CD8-positive, alpha-beta memory T cell (primary cell): ENCODE measurements at regions not wholly inside any gene's neighbourhood (a gene's known extent, or its start where the extent isn't known, plus 50 kb on each side); places are given as distances from the start of the nearest gene placed in this dataset.

Experiments
- CTCF ChIA-PET: fragments of 350-600 bp; sonication (Branson Sonifier 250); formaldehyde crosslinking; loops from one replicate; lab custom pipeline; 2021; ENCODE audit warnings: antibody characterized with exemption; lab: Charles Lee
- POLR2A ChIA-PET: fragments of 350-600 bp; sonication (Branson Sonifier 250); formaldehyde crosslinking; loops from one replicate; lab custom pipeline; 2021; ENCODE audit warnings: antibody characterized with exemption; lab: Charles Lee
- DNase-seq, 5 donors: peaks; one replicate each; pipeline versions ENCODE4 v3.0.0 to v3.0.0-alpha.2; 2020 to 2022; ENCODE audit warnings: mixed read lengths in 1 of 5
- H3K27ac ChIP-seq: one replicate; pipeline ENCODE4 v1.7.0; 2013; ENCODE audit warnings: low read depth, mild to moderate bottlenecking, low read length, moderate library complexity
- H3K27me3 ChIP-seq: 2 replicates; pipeline ENCODE4 v1.7.0; 2013; ENCODE audit warnings: low read length, mild to moderate bottlenecking; ENCODE audit not compliant: insufficient read depth, poor library complexity, severe bottlenecking
- H3K36me3 ChIP-seq: 2 replicates; pipeline ENCODE4 v1.7.0; 2013; ENCODE audit warnings: mild to moderate bottlenecking, low read length, moderate library complexity; ENCODE audit not compliant: insufficient read depth
- H3K4me1 ChIP-seq: 2 replicates; pipeline ENCODE4 v1.7.0; 2013; ENCODE audit warnings: mild to moderate bottlenecking, low read length, moderate library complexity; ENCODE audit not compliant: insufficient read depth
- H3K4me3 ChIP-seq: 2 replicates; pipeline ENCODE4 v1.7.0; 2013; ENCODE audit warnings: mild to moderate bottlenecking, low read length
- H3K9me3 ChIP-seq: 2 replicates; pipeline ENCODE4 v1.7.0; 2013; ENCODE audit warnings: mild to moderate bottlenecking, low read length
- H3K27ac Mint-ChIP-seq, 8 donors: one replicate each; pipeline ENCODE4 v1.8.0; 2020 to 2021; ENCODE audit warnings: mixed read lengths in 8 of 8, mild to moderate bottlenecking in 6 of 8, inconsistent platforms in 3 of 8, moderate library complexity in 3 of 8
- H3K27me3 Mint-ChIP-seq, 2 donors: one replicate each; pipeline ENCODE4 v1.8.0; 2020 to 2021; ENCODE audit warnings: mixed read lengths in 2 of 2, mild to moderate bottlenecking in 1 of 2, moderate library complexity in 1 of 2
- H3K36me3 Mint-ChIP-seq, 3 donors: one replicate each; pipeline ENCODE4 v1.8.0; 2020 to 2021; ENCODE audit warnings: mixed read lengths in 3 of 3, inconsistent platforms in 1 of 3, mild to moderate bottlenecking in 1 of 3
- H3K4me1 Mint-ChIP-seq, 3 donors: one replicate each; pipeline ENCODE4 v1.8.0; 2020 to 2021; ENCODE audit warnings: mixed read lengths in 3 of 3, inconsistent platforms in 1 of 3, mild to moderate bottlenecking in 1 of 3
- H3K4me3 Mint-ChIP-seq, 7 donors: one replicate each; pipeline ENCODE4 v1.8.0; 2020 to 2021; ENCODE audit warnings: mixed read lengths in 7 of 7, mild to moderate bottlenecking in 6 of 7, moderate library complexity in 4 of 7, inconsistent platforms in 2 of 7
- H3K9me3 Mint-ChIP-seq, 5 donors: one replicate each; pipeline ENCODE4 v1.8.0; 2020 to 2022; ENCODE audit warnings: mixed read lengths in 5 of 5, mild to moderate bottlenecking in 3 of 5, moderate library complexity in 2 of 5, inconsistent platforms in 1 of 5

GRCh38 chr5:159727167-159727566 lies 189.1 kb upstream of the ADRA1B start:
- no peaks in the 10 kb centered on the region for H3K27me3 ChIP-seq
- H3K9me3 Mint-ChIP-seq: no peaks in the 10 kb centered on the region
- POLR2A ChIA-PET: no interaction called here
- H3K27me3 Mint-ChIP-seq: peaks cover 29 to 42% of the 10 kb centered on the region in 2 donors
- no peak overlapping the region for H3K27ac ChIP-seq
- no peaks in the 10 kb centered on the region for H3K9me3 ChIP-seq
- DNase-seq: no peak
- H3K36me3 ChIP-seq: no peaks in the 10 kb centered on the region
- no peak overlapping the region for H3K27ac Mint-ChIP-seq
- no peaks in the 10 kb centered on the region for H3K36me3 Mint-ChIP-seq
- peaks cover 0 to 2% (median 1%) of the 10 kb centered on the region in 3 donors for H3K4me1 Mint-ChIP-seq
- H3K4me3 ChIP-seq: no peak overlapping the region
- no peak overlapping the region for H3K4me3 Mint-ChIP-seq
- H3K4me1 ChIP-seq: peaks cover under 1% of the 10 kb centered on the region
- CTCF ChIA-PET: no interaction called here

- H3K4me1 Mint-ChIP-seq: peaks cover 0 to 12% (median 12%) of the 10 kb centered on the region in 3 donors
- ChIA-PET POLR2A (no interaction called here), CTCF (no interaction called here)
- H3K27me3 Mint-ChIP-seq: peaks cover 24 to 42% of the 10 kb centered on the region in 2 donors
- no peaks in the 10 kb centered on the region for H3K27me3 ChIP-seq
- H3K9me3 ChIP-seq: no peaks in the 10 kb centered on the region
- H3K27ac Mint-ChIP-seq: no peak overlapping the region
- peaks cover 4% of the 10 kb centered on the region for H3K4me1 ChIP-seq
- H3K4me3 ChIP-seq: no peak overlapping the region
- no peaks in the 10 kb centered on the region for H3K36me3 ChIP-seq
- H3K4me3 Mint-ChIP-seq: no peak overlapping the region
- no peaks in the 10 kb centered on the region for H3K9me3 Mint-ChIP-seq
- no peak overlapping the region for H3K27ac ChIP-seq
- no peak for DNase-seq
- H3K36me3 Mint-ChIP-seq: no peaks in the 10 kb centered on the region
Observed at GRCh38 chr5:159730285-159730684, 186.0 kb upstream of the ADRA1B start.

- H3K27ac Mint-ChIP-seq: no peak overlapping the region
- no peaks in the 10 kb centered on the region for H3K9me3 Mint-ChIP-seq
- Histone ChIP-seq H3K4me1 (peaks cover 4% of the 10 kb centered on the region), H3K9me3 (no peaks in the 10 kb centered on the region), H3K27ac (no peak overlapping the region), H3K27me3 (no peaks in the 10 kb centered on the region), H3K36me3 (no peaks in the 10 kb centered on the region), H3K4me3 (no peak overlapping the region)
- POLR2A ChIA-PET: no interaction called here
- H3K4me1 Mint-ChIP-seq: peaks cover 0 to 12% (median 12%) of the 10 kb centered on the region in 3 donors
- no peaks in the 10 kb centered on the region for H3K36me3 Mint-ChIP-seq
- H3K4me3 Mint-ChIP-seq: no peak overlapping the region
- H3K27me3 Mint-ChIP-seq: peaks cover 23 to 35% of the 10 kb centered on the region in 2 donors
- CTCF ChIA-PET: no interaction called here
- peak in 1 of 5 donors; percentile 14 for DNase-seq
Observed at GRCh38 chr5:159732220-159732619, 184.1 kb upstream of the ADRA1B start.

GRCh38 chr5:159734366-159734765 lies 181.9 kb upstream of the ADRA1B start:
- H3K27me3 ChIP-seq: no peaks in the 10 kb centered on the region
- Mint-ChIP-seq H3K27me3 (peaks cover 15 to 27% of the 10 kb centered on the region in 2 donors), H3K4me1 (peaks cover 0 to 12% (median 12%) of the 10 kb centered on the region in 3 donors), H3K36me3 (no peaks in the 10 kb centered on the region), H3K9me3 (no peaks in the 10 kb centered on the region), H3K4me3 (no peak overlapping the region), H3K27ac (no peak overlapping the region)
- H3K4me1 ChIP-seq: peaks cover 4% of the 10 kb centered on the region
- ChIA-PET POLR2A (no interaction called here), CTCF (no interaction called here)
- no peaks in the 10 kb centered on the region for H3K36me3 ChIP-seq
- no peak overlapping the region for H3K27ac ChIP-seq
- no peak for DNase-seq
- H3K4me3 ChIP-seq: no peak overlapping the region
- H3K9me3 ChIP-seq: no peaks in the 10 kb centered on the region

- Mint-ChIP-seq H3K36me3 (no peaks in the 10 kb centered on the region), H3K27ac (no peak overlapping the region), H3K27me3 (peaks cover 12 to 28% of the 10 kb centered on the region in 2 donors), H3K4me3 (no peak overlapping the region), H3K9me3 (peaks cover 0 to 2% (median 0%) of the 10 kb centered on the region in 5 donors), H3K4me1 (peaks cover 0 to 12% (median 12%) of the 10 kb centered on the region in 3 donors)
- Histone ChIP-seq H3K9me3 (no peaks in the 10 kb centered on the region), H3K4me3 (no peak overlapping the region), H3K4me1 (peaks cover 4% of the 10 kb centered on the region), H3K27ac (no peak overlapping the region), H3K36me3 (no peaks in the 10 kb centered on the region), H3K27me3 (no peaks in the 10 kb centered on the region)
- no peak for DNase-seq
- ChIA-PET POLR2A (no interaction called here), CTCF (no interaction called here)
Observed at GRCh38 chr5:159735036-159735435, 181.2 kb upstream of the ADRA1B start.

- no peak overlapping the region for H3K4me3 ChIP-seq
- peaks cover 4% of the 10 kb centered on the region for H3K4me1 ChIP-seq
- Mint-ChIP-seq H3K4me1 (peaks cover 0 to 12% (median 12%) of the 10 kb centered on the region in 3 donors), H3K27me3 (peaks cover 13 to 28% of the 10 kb centered on the region in 2 donors), H3K27ac (no peak overlapping the region), H3K4me3 (no peak overlapping the region), H3K9me3 (peaks cover 0 to 8% (median 3%) of the 10 kb centered on the region in 5 donors), H3K36me3 (no peaks in the 10 kb centered on the region)
- H3K27ac ChIP-seq: no peak overlapping the region
- no peaks in the 10 kb centered on the region for H3K9me3 ChIP-seq
- H3K27me3 ChIP-seq: no peaks in the 10 kb centered on the region
- no peaks in the 10 kb centered on the region for H3K36me3 ChIP-seq
- ChIA-PET CTCF (no interaction called here), POLR2A (no interaction called here)
- DNase-seq: no peak
Observed at GRCh38 chr5:159735749-159736660, 180.3 kb upstream of the ADRA1B start.

- DNase-seq: no peak
- peaks cover 4% of the 10 kb centered on the region for H3K4me1 ChIP-seq
- Mint-ChIP-seq H3K27ac (no peak overlapping the region), H3K4me3 (no peak overlapping the region), H3K36me3 (no peaks in the 10 kb centered on the region), H3K9me3 (peaks cover 0 to 12% (median 3%) of the 10 kb centered on the region in 5 donors), H3K4me1 (peaks cover 0 to 12% (median 12%) of the 10 kb centered on the region in 3 donors), H3K27me3 (peaks cover 13 to 28% of the 10 kb centered on the region in 2 donors)
- ChIA-PET POLR2A (no interaction called here), CTCF (no interaction called here)
- no peaks in the 10 kb centered on the region for H3K9me3 ChIP-seq
- no peaks in the 10 kb centered on the region for H3K27me3 ChIP-seq
- no peaks in the 10 kb centered on the region for H3K36me3 ChIP-seq
- no peak overlapping the region for H3K27ac ChIP-seq
- H3K4me3 ChIP-seq: no peak overlapping the region
Observed at GRCh38 chr5:159736844-159737243, 179.4 kb upstream of the ADRA1B start.

GRCh38 chr5:159737263-159737662 lies 179.0 kb upstream of the ADRA1B start:
- no peak for DNase-seq
- Histone ChIP-seq H3K4me1 (peaks cover 3% of the 10 kb centered on the region), H3K4me3 (no peak overlapping the region), H3K9me3 (no peaks in the 10 kb centered on the region), H3K27me3 (no peaks in the 10 kb centered on the region), H3K36me3 (no peaks in the 10 kb centered on the region), H3K27ac (no peak overlapping the region)
- ChIA-PET CTCF (no interaction called here), POLR2A (no interaction called here)
- Mint-ChIP-seq H3K27me3 (peaks cover 13 to 28% of the 10 kb centered on the region in 2 donors), H3K4me1 (peaks cover 0 to 10% (median 9%) of the 10 kb centered on the region in 3 donors), H3K9me3 (peaks cover 0 to 12% (median 3%) of the 10 kb centered on the region in 5 donors), H3K36me3 (no peaks in the 10 kb centered on the region), H3K4me3 (no peak overlapping the region), H3K27ac (no peak overlapping the region)
